DMS 273 (cell line): ENCODE measurements at regions not wholly inside any gene's neighbourhood (a gene's known extent, or its start where the extent isn't known, plus 50 kb on each side); places are given as distances from the start of the nearest gene placed in this dataset.

Experiments used
- DNase-seq: peaks from one replicate; lab custom pipeline; 2025; ENCODE audit not compliant: unreplicated experiment; lab: John Stamatoyannopoulos, UW

GRCh38 chr4:181964731-181965130, 278.5 kb upstream of the TENM3 start:
- DNase-seq, result no peak

GRCh38 chr4:181966104-181966551, 277.1 kb upstream of the TENM3 start:
- no peak for DNase-seq

GRCh38 chr4:181967401-181967800, 275.8 kb upstream of the TENM3 start:
- DNase-seq, result no peak

- no peak for DNase-seq
Measured at GRCh38 chr4:181968371-181968770, 274.8 kb upstream of the TENM3 start.

- no peak for DNase-seq
Measured at GRCh38 chr4:181969151-181969550, 274.1 kb upstream of the TENM3 start.

GRCh38 chr4:181970366-181970765, 272.8 kb upstream of the TENM3 start:
- no peak for DNase-seq

GRCh38 chr4:181971411-181971810, 271.8 kb upstream of the TENM3 start:
- DNase-seq, result no peak

GRCh38 chr4:181971973-181972372, 271.2 kb upstream of the TENM3 start:
- no peak for DNase-seq

- DNase-seq, result no peak
Measured at GRCh38 chr4:181976764-181977163, 266.4 kb upstream of the TENM3 start.

- no peak for DNase-seq
Measured at GRCh38 chr4:181982437-181982836, 260.8 kb upstream of the TENM3 start.

- no peak for DNase-seq
Measured at GRCh38 chr4:181982856-181983255, 260.3 kb upstream of the TENM3 start.

- no peak for DNase-seq
Measured at GRCh38 chr4:181987392-181987791, 255.8 kb upstream of the TENM3 start.

GRCh38 chr4:181989071-181989470, 254.1 kb upstream of the TENM3 start:
- DNase-seq, result no peak

- no peak for DNase-seq
Measured at GRCh38 chr4:181991369-181992108, 251.7 kb upstream of the TENM3 start.

GRCh38 chr4:181998398-181999295, 244.6 kb upstream of the TENM3 start:
- DNase-seq, result no peak

GRCh38 chr4:182000077-182000476, 243.1 kb upstream of the TENM3 start:
- DNase-seq, result no peak

- no peak for DNase-seq
Measured at GRCh38 chr4:182010876-182011275, 232.3 kb upstream of the TENM3 start.

GRCh38 chr4:182014164-182014563, 229.0 kb upstream of the TENM3 start:
- DNase-seq, result no peak

GRCh38 chr4:182015014-182015413, 228.2 kb upstream of the TENM3 start:
- no peak for DNase-seq

- no peak for DNase-seq
Measured at GRCh38 chr4:182015893-182016292, 227.3 kb upstream of the TENM3 start.

GRCh38 chr4:182017038-182017437, 226.2 kb upstream of the TENM3 start:
- no peak for DNase-seq

- DNase-seq, result no peak
Measured at GRCh38 chr4:182018691-182019090, 224.5 kb upstream of the TENM3 start.
